ENCODE measurements at regions not wholly inside any gene's neighbourhood (a gene's known extent, or its start where the extent isn't known, plus 50 kb on each side); places are given as distances from the start of the nearest gene placed in this dataset.
"Not testable (repeated sequence)": the region's sequence is repeated elsewhere in the genome, so short reads cannot be mapped to it uniquely, and the experiment has no call there.

DNA sequence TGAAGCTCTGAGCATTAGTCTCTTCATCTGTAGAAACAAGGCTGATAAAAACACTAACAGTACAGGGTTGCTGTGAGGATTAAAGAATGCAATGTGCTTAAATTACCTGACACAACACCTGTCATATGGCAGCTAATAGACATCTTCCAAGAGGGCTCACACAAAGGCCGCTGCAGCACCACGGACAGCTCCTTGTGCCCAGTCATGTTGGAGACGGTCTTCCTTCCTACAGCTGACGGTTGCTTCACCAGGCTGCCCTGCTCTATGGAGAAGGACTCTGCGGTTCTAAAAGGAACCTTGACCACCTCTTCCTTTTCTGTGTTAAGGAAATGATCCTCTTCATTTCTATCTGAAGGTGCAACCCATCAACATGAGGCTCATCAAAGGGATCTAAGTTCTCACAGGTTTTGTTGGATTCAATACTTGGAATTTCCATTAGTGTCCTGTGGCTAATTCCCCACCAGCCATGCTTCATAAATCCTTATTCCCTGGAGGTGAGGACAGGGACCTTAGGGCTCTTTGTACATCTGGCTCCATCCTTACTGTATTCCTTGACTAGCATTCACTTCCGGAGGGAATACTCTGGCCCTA is 138.9 kb upstream of the CES5A start:
- peak; percentile 27 for DNase-seq (ENCODE audit: low spot score)

DNA sequence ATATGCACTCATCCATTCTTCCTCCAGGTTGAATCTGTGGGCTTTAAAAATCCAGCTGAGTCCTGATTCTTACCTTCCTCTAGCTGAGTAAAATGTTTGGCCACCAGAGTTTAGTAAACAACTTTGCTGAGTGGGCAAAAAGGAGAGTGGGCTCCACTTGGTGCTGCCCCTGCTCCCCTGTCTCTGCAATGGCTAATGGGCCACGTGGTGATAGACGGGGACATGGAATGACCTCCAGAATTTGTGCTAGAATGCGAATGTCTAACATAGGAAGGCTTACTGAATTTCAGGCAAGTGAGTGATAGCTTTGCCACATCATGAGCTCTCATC is 137.3 kb upstream of the CES5A start:
- no peak for DNase-seq (ENCODE audit: low spot score)

DNA sequence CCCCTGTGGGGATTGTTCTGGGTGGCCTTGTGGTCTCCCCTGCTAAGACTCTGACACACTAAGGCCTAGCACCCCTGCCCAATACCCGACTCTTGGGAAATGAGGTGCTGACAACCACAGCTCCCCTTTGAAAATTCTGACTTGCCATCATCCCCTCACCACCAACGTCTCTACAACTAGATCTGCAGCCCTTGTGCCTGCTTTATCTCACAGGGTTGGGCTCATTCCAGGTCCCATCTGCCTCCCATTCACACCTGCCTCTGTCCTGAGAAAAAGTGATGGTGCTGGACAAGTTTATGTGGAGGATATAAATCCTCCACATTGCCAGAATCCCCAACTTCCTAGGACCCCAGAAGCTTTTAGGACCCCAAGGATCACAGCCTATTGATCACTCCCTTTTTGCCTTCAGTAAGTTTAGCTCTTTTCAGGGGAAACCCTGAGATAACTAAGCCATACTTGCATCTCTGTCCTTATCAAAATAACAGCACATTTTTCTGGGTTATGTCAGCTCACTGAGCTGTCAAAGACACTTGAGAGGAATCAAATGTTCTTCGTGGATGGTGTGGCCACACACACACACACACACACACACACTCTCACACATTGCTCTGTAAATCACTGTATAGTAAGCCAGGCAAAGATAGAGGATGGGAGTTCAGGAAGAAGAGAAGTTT is 136.8 kb upstream of the CES5A start:
- no peak for DNase-seq (ENCODE audit: low spot score)

DNA sequence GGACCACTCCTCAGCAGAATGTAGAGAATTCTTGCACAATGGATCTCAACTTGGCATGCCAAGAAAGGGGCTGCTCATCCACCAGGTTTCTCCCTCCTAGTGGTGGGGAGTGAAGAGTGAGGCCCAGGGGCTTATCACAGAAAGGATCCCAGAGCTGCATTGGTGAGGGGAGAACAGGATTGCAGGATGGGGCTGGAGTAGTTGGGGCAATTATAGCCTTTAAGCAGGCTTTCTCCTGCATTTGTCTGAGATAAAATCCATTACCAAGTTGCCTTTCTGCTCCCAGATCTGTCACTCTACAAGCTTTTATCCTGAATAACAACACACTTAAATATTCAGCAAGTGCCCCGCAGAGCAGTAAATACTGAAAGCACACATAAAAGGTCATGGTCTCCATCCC is 130.8 kb upstream of the CES5A start:
- no peak for DNase-seq (ENCODE audit: low spot score)

DNA sequence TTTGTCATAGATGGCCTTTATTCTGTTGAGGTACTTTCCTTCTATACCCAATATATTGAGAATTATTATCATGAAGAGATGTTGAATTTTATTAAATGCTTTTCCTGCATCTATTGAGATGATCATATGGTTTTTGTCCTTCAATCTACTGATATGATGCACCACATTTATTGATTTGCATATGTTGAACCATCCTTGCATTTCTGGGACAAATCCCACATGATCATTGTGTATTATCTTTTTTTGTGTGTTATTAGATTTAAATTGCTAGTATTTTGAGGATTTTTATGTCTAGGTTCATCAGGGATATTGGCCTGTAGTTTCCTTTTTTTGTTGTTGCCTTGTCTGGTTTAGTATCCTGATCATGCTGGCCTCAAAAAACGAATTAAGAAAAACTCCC is 124.5 kb upstream of the CES5A start:
- DNase-seq (ENCODE audit: low spot score), result no peak

DNA sequence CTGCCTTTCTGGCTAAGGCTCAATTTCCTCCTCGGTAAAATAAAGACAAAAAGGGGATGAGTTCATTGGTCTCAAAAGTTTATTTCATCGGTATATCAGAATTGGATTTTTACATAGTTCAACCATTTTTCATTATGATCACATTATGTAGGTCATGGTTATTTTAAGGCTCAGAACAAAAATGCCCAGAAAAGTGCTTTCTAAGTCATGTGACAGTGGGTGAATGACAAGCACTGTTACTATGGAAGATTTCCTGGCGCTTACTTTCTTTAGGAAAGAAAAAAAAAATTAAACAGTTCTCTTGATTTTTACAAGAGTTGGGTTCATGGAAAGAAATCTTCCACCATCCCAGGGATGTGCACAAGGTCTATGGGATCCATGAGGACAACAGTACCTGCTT is 117.9 kb upstream of the CES5A start:
- no peak for DNase-seq (ENCODE audit: low spot score)

DNA sequence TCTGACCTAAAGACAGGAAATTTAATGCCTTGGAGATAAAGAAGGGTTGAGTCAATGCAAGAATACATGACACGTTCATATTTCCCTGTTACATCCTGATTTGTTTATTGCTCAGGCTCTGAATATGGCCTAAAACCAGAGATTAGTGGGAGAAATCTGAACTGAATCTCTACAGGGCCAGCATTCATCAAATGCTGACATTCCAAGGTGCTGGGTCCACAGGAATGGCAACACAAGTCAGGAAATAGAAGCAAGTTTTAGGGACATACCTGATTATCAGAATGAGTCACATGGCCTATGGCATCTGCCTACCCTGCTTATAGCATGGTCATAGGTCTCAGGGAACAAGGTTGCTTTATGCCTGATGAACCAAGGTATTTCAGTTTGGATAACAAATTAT is 117.4 kb upstream of the CES5A start:
- DNase-seq (ENCODE audit: low spot score), result no peak

DNA sequence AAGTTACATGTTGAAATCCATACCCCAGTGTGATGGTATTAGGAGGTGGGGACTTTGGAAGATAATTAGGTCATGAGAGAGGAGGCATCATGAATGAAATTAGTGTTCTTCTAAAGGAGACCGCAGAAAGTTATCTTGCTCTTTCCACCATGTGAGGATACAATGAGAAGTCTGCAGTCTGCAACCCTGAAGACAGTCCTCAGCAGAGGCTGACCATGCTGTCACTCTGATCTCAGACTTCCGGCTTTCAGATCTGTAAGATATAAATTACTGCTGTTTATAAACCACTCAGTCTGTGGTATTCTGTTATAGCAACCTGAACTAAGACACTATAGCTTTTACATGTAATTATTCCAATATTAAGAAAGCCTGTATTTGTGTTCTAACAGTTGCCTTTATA is 116.7 kb upstream of the CES5A start:
- DNase-seq (ENCODE audit: low spot score), result no peak

DNA sequence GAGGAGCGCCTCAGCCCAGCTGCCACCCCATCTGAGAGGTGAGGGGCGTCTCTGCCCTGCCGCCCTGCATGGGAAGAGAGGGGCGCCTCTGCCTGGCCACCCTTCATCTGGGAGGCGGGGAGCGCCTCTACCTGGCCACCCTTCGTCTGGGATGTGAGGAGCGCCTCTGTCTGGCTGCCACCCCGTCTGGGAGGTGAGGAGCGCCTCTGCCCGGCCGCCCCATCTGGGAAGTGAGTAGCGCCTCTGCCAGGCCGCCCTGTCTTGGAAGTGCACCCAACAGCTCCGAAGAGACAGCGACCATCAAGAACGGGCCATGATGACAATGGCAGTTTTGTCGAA is 114.4 kb upstream of the CES5A start:
- DNase-seq (ENCODE audit: low spot score), result no peak

DNA sequence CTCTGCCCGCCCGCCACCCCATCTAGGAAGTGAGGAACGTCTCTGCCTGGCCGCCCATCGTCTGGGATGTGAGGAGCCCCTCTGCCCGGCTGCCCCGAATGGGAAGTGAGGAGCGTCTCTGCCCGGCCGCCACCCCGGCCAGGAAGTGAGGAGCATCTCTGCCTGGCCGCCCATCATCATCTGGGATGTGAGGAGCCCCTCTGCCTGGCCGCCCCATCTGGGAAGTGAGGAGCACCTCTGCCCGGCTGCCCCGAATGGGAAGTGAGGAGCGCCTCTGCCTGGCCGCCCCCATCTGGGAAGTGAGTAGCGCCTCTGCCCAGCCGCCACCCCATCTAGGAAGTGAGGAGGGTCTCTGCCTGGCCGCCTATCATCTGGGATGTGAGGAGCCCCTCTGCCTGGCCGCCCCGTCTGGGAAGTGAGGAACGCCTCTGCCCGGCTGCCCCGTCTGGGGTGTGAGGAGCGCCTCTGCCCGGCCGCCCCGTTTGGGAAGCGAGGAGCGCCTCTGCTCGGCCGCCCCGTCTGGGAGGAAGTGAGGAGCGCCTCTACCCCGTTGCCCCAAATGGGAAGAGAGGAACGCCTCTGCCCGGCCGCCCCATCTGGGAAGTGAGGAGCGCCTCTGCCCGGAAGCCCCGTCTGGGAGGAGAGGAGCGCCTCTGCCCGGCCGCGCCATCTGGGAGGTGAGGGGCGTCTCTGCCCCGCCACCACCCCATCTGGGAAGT is 113.8 kb upstream of the CES5A start:
- DNase-seq (ENCODE audit: low spot score), result not testable (repeated sequence)

DNA sequence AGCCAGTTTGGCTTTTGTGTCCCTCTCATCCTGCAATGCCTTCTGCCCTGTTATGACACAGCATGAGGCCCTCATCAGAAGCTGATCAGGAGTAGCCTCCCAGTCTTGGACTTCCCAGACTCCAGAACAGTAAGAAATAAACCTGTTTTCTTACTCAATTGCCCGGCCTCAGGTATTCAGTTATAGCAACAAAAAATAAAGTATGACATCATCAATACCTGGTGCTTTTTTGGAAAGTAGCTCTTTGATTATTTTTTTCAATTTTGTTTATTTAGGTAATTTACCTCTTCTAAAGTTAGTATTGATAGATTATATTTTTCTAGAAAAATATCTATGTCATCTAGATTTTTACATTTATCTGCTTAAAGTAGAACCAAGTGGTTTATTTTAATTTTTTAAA is 112.8 kb upstream of the CES5A start:
- no peak for DNase-seq (ENCODE audit: low spot score)

DNA sequence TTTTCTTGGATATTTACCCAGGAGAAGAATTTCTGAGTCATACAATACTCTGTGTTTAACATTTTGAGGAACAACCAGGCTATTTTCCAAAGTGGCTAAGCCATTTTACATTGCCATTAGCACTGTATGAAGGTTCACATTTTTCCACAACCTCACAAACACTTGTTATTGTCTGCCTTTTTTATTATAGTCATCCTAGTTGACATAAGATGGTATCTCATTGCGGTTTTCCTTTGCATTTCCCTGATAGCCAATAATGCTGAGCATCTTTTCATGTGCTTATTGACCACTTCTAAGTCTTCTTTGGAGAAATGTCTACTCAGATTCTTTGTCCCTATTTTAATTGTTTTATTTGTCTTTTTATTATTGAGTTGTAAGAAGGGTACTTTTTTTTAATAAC is 107.4 kb upstream of the CES5A start:
- DNase-seq (ENCODE audit: low spot score), result no peak

DNA sequence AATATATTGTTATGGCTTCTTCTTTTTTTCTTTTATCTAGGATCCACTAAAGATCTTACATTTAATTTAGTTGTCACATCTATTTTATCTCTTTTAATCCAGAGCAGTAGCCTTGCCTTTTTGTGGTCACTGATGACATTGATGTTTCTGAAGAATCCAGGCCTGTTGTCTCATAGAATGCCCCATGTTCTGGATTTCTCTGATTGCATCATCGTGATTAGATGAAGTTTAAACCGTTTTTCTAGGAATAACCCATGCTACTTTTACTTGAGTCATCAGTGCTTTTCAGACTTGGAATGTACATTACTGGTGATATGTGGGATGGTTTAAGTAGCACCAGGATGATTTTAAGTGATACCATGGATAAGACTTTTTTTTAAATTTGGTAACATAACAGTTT is 106.4 kb upstream of the CES5A start:
- DNase-seq (ENCODE audit: low spot score), result no peak

DNA sequence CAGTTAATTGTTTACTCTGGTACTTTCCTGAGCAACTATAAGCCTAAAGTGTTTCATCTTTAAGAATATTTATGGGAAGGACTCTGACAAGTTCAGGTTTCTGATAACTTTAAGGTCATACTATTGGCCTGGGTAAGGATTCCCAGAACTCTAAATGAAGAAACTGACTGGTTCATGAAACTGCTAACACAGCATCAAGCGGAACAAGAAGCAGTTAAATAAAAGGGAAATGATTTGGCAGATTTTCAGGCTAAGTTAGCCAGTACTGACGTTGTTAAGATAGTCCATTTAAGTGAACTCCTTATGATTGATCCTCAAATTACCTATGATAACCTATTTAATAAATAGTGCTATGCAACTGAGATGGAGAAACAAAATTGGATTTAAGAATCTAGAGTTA is 101.6 kb upstream of the CES5A start:
- DNase-seq (ENCODE audit: low spot score), result no peak

DNA sequence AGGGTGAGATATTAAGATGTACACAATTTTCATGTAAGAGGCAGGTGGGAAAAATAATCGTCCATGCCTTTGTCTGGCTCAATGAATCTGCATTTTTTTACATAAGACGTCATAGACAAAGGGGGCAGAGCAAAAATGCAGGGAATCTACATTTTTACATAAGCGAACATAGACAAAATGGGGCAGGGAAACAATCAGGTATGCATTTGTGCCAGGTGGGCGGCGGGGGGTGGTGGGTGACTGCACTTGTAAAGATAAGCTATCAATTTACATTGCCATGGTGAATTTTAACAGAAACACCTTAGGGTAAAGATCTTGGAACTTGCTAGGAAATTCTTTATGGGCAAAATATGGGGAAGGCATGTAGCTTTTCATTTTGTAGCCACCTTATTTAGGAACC is 96.3 kb upstream of the CES5A start:
- no peak for DNase-seq (ENCODE audit: low spot score)

DNA sequence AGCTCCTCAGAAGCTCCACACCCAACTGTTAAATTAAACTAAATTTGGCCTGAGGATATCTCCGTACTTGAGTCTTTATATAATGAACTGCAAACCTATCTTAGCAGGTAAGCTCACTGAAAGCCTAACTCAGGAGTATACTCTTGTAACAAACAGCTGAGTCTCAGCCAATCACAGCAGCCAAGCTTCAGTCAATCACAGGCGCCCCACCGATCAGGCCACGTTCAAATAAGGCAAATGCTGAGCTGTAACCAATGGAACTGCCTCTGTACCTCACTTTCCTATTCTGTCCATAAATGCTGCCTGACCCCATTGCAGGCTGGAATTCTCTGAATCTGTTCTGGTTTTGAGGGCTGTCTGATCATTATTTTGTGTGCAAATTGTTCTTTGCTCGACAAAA is 93.0 kb upstream of the CES5A start:
- DNase-seq (ENCODE audit: low spot score), result no peak

DNA sequence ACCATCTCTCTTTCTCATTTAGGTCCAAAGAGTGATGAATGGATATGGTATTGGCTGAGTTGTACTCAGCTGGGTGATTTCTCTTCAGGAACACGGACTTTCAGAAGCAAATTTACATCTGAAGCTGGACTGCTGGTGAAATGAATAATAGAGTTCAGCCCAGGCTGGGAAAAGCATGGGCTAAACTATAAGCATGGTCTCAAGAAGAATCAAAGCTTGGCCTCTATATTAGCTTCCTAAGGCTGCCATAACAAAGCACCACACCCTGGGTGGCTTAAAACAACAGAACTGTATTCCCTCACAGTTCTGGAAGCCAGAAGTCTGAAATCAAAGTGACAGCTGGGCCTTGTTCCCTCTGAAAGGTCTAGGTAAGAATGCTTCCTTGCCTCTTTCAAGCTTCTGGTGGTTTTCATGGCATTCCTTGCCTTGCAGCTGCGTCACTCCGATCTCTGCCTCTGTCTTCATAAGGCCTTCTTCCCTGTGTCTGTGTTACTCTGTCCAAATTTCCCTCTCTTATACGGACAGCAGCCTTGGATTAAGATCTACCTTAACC is 89.8 kb upstream of the CES5A start:
- DNase-seq (ENCODE audit: low spot score), result no peak

DNA sequence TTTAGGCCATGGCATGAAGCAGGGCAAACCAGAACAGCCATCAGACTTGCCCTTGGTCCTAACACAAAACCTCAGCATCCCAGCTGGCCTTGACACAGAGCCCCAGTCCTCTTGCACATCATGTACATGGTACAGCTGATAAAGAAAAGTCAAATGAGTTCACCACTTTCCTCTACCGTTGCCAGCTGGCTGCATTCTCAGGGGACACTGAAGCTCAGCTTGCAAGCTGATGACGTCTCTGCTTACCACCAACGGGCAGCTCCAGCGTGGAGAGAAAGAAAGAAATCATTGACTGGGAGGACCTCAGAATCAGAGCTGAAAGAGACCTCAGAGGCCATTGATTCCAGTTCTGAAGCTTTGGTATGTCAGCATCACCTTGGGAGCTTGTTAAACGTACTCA is 80.7 kb upstream of the CES5A start:
- DNase-seq (ENCODE audit: low spot score), result no peak

DNA sequence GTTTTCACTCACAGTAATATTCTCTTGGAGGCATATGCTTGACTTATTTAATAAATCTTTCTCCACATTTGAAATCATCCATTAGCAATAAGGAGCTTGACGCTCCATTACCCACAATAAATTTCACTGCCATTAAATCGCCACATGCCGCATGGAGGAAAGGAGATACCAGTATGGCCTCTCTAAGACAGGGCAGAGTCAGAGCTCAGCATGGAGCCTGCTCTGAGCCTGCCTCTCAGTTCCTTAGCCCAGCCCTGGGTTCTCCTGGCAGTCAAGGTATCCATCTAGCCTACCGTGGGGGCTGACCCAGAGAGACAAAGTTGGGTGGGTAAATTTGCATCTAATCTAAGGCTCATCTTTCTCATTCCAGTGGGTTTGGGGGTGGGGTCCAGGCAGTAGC is 80.3 kb upstream of the CES5A start:
- DNase-seq (ENCODE audit: low spot score), result no peak

DNA sequence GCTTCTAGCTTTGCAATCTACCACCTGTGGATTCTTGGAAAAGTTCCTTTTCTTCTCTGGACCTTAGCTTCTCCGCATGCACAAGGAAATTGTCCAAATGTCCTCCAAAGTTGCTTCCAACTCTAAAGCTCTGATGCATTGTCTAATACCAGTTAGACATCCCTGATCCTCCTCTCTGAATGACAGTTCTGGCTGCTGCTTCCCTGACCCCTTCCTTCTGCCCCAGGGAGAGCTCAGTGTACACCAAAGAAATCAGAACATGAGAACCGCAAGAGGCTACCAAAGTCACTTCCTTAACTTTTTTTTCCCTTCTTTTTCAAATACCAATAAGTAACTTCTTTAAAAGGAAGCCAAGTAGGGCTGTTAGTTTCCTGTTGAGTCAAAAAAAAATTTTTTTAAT is 79.7 kb upstream of the CES5A start:
- no peak for DNase-seq (ENCODE audit: low spot score)

DNA sequence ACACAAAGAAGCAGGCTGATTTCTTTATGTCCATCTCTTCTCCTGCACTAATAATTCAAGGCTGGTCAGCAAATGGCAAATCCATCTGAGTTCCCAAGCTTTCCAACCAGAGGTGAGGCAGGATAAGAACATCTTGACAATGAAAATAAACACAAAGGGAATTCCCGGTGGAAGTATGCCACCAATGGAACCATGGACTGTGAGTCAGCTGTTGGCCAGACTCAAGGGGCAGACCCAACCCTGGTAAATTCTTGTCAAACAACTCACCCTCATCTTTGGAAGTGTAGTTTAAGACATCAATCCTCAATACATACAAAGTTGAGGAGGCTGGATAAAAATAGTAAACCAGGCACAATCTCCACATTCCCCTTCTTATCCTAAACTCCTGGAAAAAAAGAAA is 74.3 kb upstream of the CES5A start:
- DNase-seq (ENCODE audit: low spot score), result no peak

DNA sequence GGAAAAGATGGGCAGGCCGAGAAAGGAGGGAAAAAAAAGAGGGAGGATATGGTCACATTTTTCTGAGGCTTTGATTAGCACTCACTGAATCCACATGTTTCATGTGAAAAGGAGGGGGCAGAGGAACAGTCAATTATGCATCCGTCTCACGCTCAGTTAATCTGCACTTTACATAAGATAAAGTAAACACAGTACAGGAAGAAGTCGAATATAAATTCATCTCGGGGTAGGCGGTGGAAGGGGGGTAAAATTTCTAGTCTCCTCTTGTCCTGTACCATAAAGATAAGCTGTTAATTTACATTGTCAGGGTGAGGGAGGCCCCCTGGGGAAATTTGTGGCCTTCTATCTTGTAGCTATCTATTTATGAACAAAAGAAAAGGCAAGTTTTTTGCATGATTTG is 73.1 kb upstream of the CES5A start:
- DNase-seq (ENCODE audit: low spot score), result no peak

DNA sequence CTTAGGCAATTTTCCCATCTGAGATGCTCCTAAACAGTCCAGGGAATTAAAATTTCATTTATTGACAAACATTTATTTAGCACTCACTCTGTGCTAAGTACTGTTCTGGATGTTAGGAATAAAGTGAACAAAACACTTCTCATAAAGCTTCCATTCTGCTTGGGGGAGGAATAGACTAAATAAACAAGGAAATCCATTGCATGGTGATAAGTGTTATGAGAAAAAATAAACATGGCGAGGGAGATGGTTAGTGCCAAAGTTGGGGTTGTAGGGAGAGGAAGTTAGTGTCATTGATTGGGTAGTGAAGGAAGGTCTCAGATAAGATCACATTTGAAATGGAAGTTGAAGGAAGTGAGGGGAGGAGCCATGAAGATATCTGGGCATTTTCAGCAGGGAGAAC is 72.2 kb upstream of the CES5A start:
- DNase-seq (ENCODE audit: low spot score), result no peak

DNA sequence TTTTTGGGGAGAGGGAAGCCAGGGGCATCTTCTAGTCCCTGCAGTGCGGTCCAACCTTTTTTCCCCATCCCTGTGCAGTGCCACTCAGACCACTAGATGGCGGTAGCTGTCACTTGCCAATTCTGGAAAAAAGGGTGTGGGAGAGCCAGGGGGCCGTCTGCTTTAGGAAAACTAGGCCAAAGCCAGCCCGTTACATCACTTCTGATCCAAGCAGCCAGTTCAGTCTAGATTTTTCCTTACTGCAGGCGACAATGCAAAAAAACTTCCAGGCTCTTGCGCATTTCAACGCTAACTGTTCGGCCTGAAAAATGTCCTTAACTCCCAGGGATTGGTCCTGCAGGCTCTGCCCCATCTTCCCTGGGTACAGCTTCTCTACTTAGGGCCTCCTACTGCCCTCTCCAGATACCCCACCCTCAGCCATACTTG is 69.2 kb upstream of the CES5A start:
- DNase-seq (ENCODE audit: low spot score), result peak; percentile 53
